Endothelial cell of umbilical vein (primary cell): ENCODE measurements at regions not wholly inside any gene's neighbourhood (a gene's known extent, or its start where the extent isn't known, plus 50 kb on each side); places are given as distances from the start of the nearest gene placed in this dataset.

ENCODE experiments used
- BruUV-seq: library from RNA; stranded (reverse); fragments of 400-500 nt; replicated peaks from 2 replicates; lab custom pipeline; 2021; lab: Mats Ljungman, UMichigan
- CTCF ChIA-PET: fragments of 300-600, 350-600 bp; sonication (Branson Sonifier 250); formaldehyde crosslinking; loops from one replicate; lab custom pipeline; 2021; ENCODE audit warnings: antibody characterized with exemption, inconsistent platforms; lab: Charles Lee
- POLR2A ChIA-PET: fragments of 300-600, 350-600 bp; sonication (Branson Sonifier 250); formaldehyde crosslinking; loops from one replicate; lab custom pipeline; 2021; ENCODE audit warnings: antibody characterized with exemption, inconsistent platforms; lab: Charles Lee
- DNase-seq: peaks from one replicate; pipeline ENCODE4 v3.0.0-alpha.2; 2011; ENCODE audit warnings: low read depth, low spot score
- FAIRE-seq: peaks from 2 replicates; lab custom pipeline; 2011; peaks lifted over from hg19 to GRCh38; lab: Jason Lieb, UNC
- H2AFZ ChIP-seq: 2 replicates; pipeline ENCODE4 v1.6.0; 2012; ENCODE audit warnings: low read depth, low read length, control low read depth, inconsistent platforms
- H3K27ac ChIP-seq: 2 replicates; pipeline ENCODE4 v1.5.1; 2011; ENCODE audit warnings: low read depth, mild to moderate bottlenecking, control low read depth, low read length, moderate library complexity; ENCODE audit not compliant: insufficient read depth
- H3K27me3 ChIP-seq, 2 experiments: 2 replicates each; pipeline versions ENCODE4 v1.6.0 to v1.6.1; 2011; ENCODE audit warnings: low read length in 2 of 2, mixed read lengths in 1 of 2; ENCODE audit not compliant: control insufficient read depth in 2 of 2, insufficient read depth in 2 of 2
- H3K36me3 ChIP-seq, 2 experiments: 2 replicates in 1 of 2; 3 replicates in 1 of 2; pipeline ENCODE4 v1.5.1; 2011; ENCODE audit warnings: low read length in 2 of 2, mild to moderate bottlenecking in 1 of 2, moderate library complexity in 1 of 2; ENCODE audit not compliant: control insufficient read depth in 2 of 2, insufficient read depth in 2 of 2; ENCODE audit errors: extremely low read depth in 1 of 2
- H3K4me1 ChIP-seq: 3 replicates; pipeline ENCODE4 v1.5.1; 2011; ENCODE audit warnings: mild to moderate bottlenecking, low read length; ENCODE audit not compliant: control insufficient read depth, insufficient read depth; ENCODE audit errors: extremely low read depth
- H3K4me2 ChIP-seq: 2 replicates; pipeline ENCODE4 v1.6.1; 2011; ENCODE audit warnings: low read length, control low read depth, mixed read lengths; ENCODE audit not compliant: insufficient read depth
- H3K4me3 ChIP-seq, 3 experiments: fragments of 200-600 bp in 1 of 3; sonication (generic), shearing (Covaris generic) in 1 of 3; replicated peaks in 1 of 3; 2 replicates each; pipeline ENCODE4 v1.5.1; 2011 to 2016; ENCODE audit warnings: control low read depth in 3 of 3, low read length in 3 of 3, mild to moderate bottlenecking in 2 of 3, inconsistent platforms in 1 of 3, low read depth in 1 of 3, moderate library complexity in 1 of 3; ENCODE audit not compliant: insufficient read depth in 1 of 3
- H3K79me2 ChIP-seq: 2 replicates; pipeline ENCODE4 v1.6.0; 2012; ENCODE audit warnings: low read length, inconsistent platforms; ENCODE audit not compliant: control insufficient read depth, insufficient read depth
- H3K9ac ChIP-seq: replicated peaks from 2 replicates; pipeline ENCODE3; 2011; ENCODE audit warnings: low read length, control low read depth; ENCODE audit not compliant: insufficient read depth; ENCODE audit errors: extremely low read depth
- H3K9me1 ChIP-seq: replicated peaks from 3 replicates; pipeline ENCODE4 v1.6.0; 2011; ENCODE audit warnings: mild to moderate bottlenecking, low read length; ENCODE audit not compliant: control insufficient read depth, insufficient read depth; ENCODE audit errors: extremely low read depth
- H3K9me3 ChIP-seq: replicated peaks from 2 replicates; pipeline ENCODE4 v1.5.1; 2012; ENCODE audit warnings: low read length, inconsistent platforms; ENCODE audit not compliant: control insufficient read depth, insufficient read depth
- H4K20me1 ChIP-seq: replicated peaks from 2 replicates; pipeline ENCODE3; 2011; ENCODE audit warnings: mild to moderate bottlenecking, low read length; ENCODE audit not compliant: control insufficient read depth, insufficient read depth; ENCODE audit errors: extremely low read depth
- CTCF ChIP-seq, 2 donors: IDR thresholded peaks; 1 replicate in 1 of 2; 2 replicates in 1 of 2; pipeline ENCODE4 v1.5.1; 2011; ENCODE audit warnings: low read length in 2 of 2, mild to moderate bottlenecking in 2 of 2, moderate library complexity in 2 of 2, control low read depth in 1 of 2, inconsistent platforms in 1 of 2, low read depth in 1 of 2; ENCODE audit not compliant: insufficient read depth in 1 of 2; ENCODE audit errors: extremely low read depth in 1 of 2
- EZH2 ChIP-seq: IDR thresholded peaks from 2 replicates; pipeline ENCODE4 v1.6.1; 2012; ENCODE audit warnings: borderline replicate concordance, low read depth, mild to moderate bottlenecking, moderate library complexity, low read length, inconsistent platforms; ENCODE audit not compliant: severe bottlenecking
- FOS ChIP-seq: IDR thresholded peaks from 2 replicates; pipeline ENCODE4 v1.6.1; 2011; ENCODE audit warnings: mild to moderate bottlenecking, low read length, moderate library complexity, borderline replicate concordance; ENCODE audit not compliant: insufficient read depth
- GATA2 ChIP-seq: IDR thresholded peaks from 2 replicates; pipeline ENCODE4 v1.7.0; 2011; ENCODE audit warnings: low read depth, mild to moderate bottlenecking, moderate library complexity, mixed read lengths, low read length; ENCODE audit not compliant: insufficient read length, insufficient read depth
- JUN ChIP-seq: IDR thresholded peaks from 2 replicates; pipeline ENCODE4 v1.6.1; 2011; ENCODE audit warnings: borderline replicate concordance, low read depth; ENCODE audit not compliant: insufficient read length, insufficient read depth
- MAX ChIP-seq: IDR thresholded peaks from 2 replicates; pipeline ENCODE4 v1.6.1; 2011; ENCODE audit not compliant: insufficient read depth, insufficient read length
- MYC ChIP-seq: IDR thresholded peaks from one replicate; pipeline ENCODE4 v1.6.1; 2011; ENCODE audit warnings: mild to moderate bottlenecking, low read depth, low read length
- POLR2A ChIP-seq: IDR thresholded peaks from 2 replicates; pipeline ENCODE4 v1.6.1; 2012; ENCODE audit warnings: low read depth, mild to moderate bottlenecking, control low read depth, low read length
- POLR2AphosphoS5 ChIP-seq: IDR thresholded peaks from 2 replicates; pipeline ENCODE4 v1.6.1; 2012; ENCODE audit warnings: low read depth, mild to moderate bottlenecking, control low read depth, low read length, moderate library complexity; ENCODE audit not compliant: insufficient read depth
- dilution Hi-C: fragments of 300-500 bp; cut with MboI; formaldehyde crosslinking; loops from one replicate; pipeline ENCODE4 v1.15.0; 2019; ENCODE audit warnings: low sequenced_read_pairs; ENCODE audit not compliant: extremely low pct_ligation_motif_present
- intact Hi-C: fragments of 100-400 bp; cut with micrococcal nuclease; formaldehyde crosslinking; loops from one replicate; pipeline ENCODE4 v1.10.0; 2022

GRCh38 chr4:27142841-27143240 is 282.2 kb downstream of the STIM2 start:
- Histone ChIP-seq H3K36me3 (no peaks in the 10 kb centered on the region), H3K4me3 (no peak overlapping the region), H3K9ac (no peak overlapping the region), H3K4me1 (no peaks in the 10 kb centered on the region), H3K9me3 (no peaks in the 10 kb centered on the region), H3K27ac (no peak overlapping the region), H3K27me3 (no peaks in the 10 kb centered on the region), H3K79me2 (no peaks in the 10 kb centered on the region), H2AFZ (no peak overlapping the region), H4K20me1 (no peaks in the 10 kb centered on the region), H3K9me1 (no peaks in the 10 kb centered on the region), H3K4me2 (no peak overlapping the region)
- TF ChIP-seq EZH2 (no peak), POLR2A (no peak), GATA2 (no peak), FOS (no peak), JUN (no peak), MYC (no peak)
- intact Hi-C loops (no loop called here), dilution Hi-C loops (no loop called here)
- BruUV-seq, result no TSS peak
- DNase-seq, result no peak
- POLR2A ChIA-PET, result no interaction called here
- CTCF ChIA-PET, result no interaction called here
- FAIRE-seq, result no peak

GRCh38 chr4:27145597-27145996 is 285.0 kb downstream of the STIM2 start:
- BruUV-seq, result no TSS peak

More at GRCh38 chr4:27145597-27145996, 285.0 kb downstream of the STIM2 start:
- Histone ChIP-seq H3K4me1 (no peaks in the 10 kb centered on the region), H3K9me1 (no peaks in the 10 kb centered on the region), H3K9ac (no peak overlapping the region), H4K20me1 (no peaks in the 10 kb centered on the region), H3K4me3 (no peak overlapping the region), H3K36me3 (no peaks in the 10 kb centered on the region), H3K79me2 (no peaks in the 10 kb centered on the region), H3K4me2 (no peak overlapping the region), H3K27ac (no peak overlapping the region), H2AFZ (no peak overlapping the region), H3K27me3 (no peaks in the 10 kb centered on the region), H3K9me3 (no peaks in the 10 kb centered on the region)
- ChIA-PET POLR2A (no interaction called here), CTCF (no interaction called here)
- DNase-seq (no peak), FAIRE-seq (no peak)
- intact Hi-C loops (no loop called here), dilution Hi-C loops (no loop called here)
- TF ChIP-seq MAX (no peak), EZH2 (no peak), POLR2A (no peak), FOS (no peak), JUN (no peak), POLR2AphosphoS5 (no peak), MYC (no peak), CTCF (IDR thresholded peaks at IDR 0.05; ENCODE audit: extremely low read depth in 1 of 2, insufficient read depth in 1 of 2, low read depth in 1 of 2, low read length in 2 of 2) (no peak), GATA2 (no peak)
